Upper lobe of left lung (tissue), 4 donors: ENCODE measurements at regions not wholly inside any gene's neighbourhood (a gene's known extent, or its start where the extent isn't known, plus 50 kb on each side); places are given as distances from the start of the nearest gene placed in this dataset.

Experiments
- EP300 ChIP-seq, 4 donors: sonication (generic); formaldehyde crosslinking; IDR thresholded peaks; one replicate each; pipeline ENCODE4 v1.5.1; 2017; ENCODE audit warnings: antibody characterized with exemption in 4 of 4, control low read depth in 2 of 4
- POLR2AphosphoS5 ChIP-seq, 2 donors: sonication (generic); formaldehyde crosslinking; IDR thresholded peaks; one replicate each; pipeline ENCODE4 v1.5.1; 2017; ENCODE audit warnings: antibody characterized with exemption in 2 of 2

- TF ChIP-seq EP300 (IDR thresholded peaks at IDR 0.05) (no peak), POLR2AphosphoS5 (IDR thresholded peaks at IDR 0.05) (no peak)
Measured at GRCh38 chr1:172955161-172955815, 95.5 kb downstream of the TNFSF18 start.
